Choroid plexus epithelial cell (primary cell): ENCODE measurements at regions not wholly inside any gene's neighbourhood (a gene's known extent, or its start where the extent isn't known, plus 50 kb on each side); places are given as distances from the start of the nearest gene placed in this dataset.

Experiments
- DNase-seq: peaks from one replicate; pipeline ENCODE4 v3.0.0-alpha.2; 2010; ENCODE audit warnings: low read depth
- H3K4me3 ChIP-seq: 2 replicates; pipeline ENCODE4 v1.5.1; 2011; ENCODE audit warnings: low read depth, mild to moderate bottlenecking, control low read depth, low read length, moderate library complexity
- CTCF ChIP-seq: conservative IDR thresholded peaks from 2 replicates; pipeline ENCODE4 v1.5.1; 2011; ENCODE audit warnings: low read depth, mild to moderate bottlenecking, control low read depth, inconsistent platforms, low read length, moderate library complexity

- H3K4me3 ChIP-seq, result no peak overlapping the region
- TF ChIP-seq CTCF, result no peak
- no peak for DNase-seq
These were observed 56.9 kb upstream of the VGLL3 start for GRCh38 chr3:87047852-87048251.

GRCh38 chr3:87046241-87046640 is 55.3 kb upstream of the VGLL3 start:
- no peak for DNase-seq
- H3K4me3 ChIP-seq, result no peak overlapping the region
- TF ChIP-seq CTCF, result no peak

GRCh38 chr3:87045473-87045872 is 54.5 kb upstream of the VGLL3 start:
- TF ChIP-seq CTCF, result no peak
- no peak for DNase-seq
- no peak overlapping the region for H3K4me3 ChIP-seq

GRCh38 chr3:87044846-87045245 is 53.9 kb upstream of the VGLL3 start:
- TF ChIP-seq CTCF, result no peak
- DNase-seq, result no peak
- H3K4me3 ChIP-seq, result no peak overlapping the region

GRCh38 chr3:87044409-87044808 is 53.5 kb upstream of the VGLL3 start:
- no peak overlapping the region for H3K4me3 ChIP-seq
- TF ChIP-seq CTCF, result no peak
- no peak for DNase-seq

- no peak overlapping the region for H3K4me3 ChIP-seq
- DNase-seq, result no peak
- no peak for TF ChIP-seq CTCF
These were observed 50.2 kb upstream of the VGLL3 start for GRCh38 chr3:87041191-87041590.
